T-helper 1 cell (primary cell): ENCODE measurements at regions not wholly inside any gene's neighbourhood (a gene's known extent, or its start where the extent isn't known, plus 50 kb on each side); places are given as distances from the start of the nearest gene placed in this dataset.
"Not testable (repeated sequence)": the region's sequence is repeated elsewhere in the genome, so short reads cannot be mapped to it uniquely, and the experiment has no call there.

Experiments
- DNase-seq, 5 donors: peaks; one replicate each; pipeline ENCODE4 v3.0.0-alpha.2; 2012 to 2020

DNA sequence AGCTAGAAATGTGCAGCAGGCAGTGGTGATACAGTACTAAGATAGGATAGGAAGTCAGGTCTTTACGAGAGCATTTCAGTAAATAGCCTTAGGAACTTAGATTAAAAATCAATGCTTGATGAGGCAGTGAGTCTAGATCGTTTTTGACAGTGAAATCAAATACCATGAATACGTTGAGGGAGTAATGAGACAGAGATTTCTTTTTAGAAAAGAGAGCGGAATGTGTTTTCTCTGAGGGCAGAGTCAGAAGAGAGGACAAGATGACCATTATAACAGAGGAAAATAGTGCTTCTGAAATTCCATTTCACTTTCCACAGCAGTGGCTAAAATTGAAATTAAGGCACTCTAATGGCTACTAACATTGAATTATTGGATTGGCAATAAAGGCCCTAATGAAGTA lies 339.6 kb downstream of the UTRN start:
- DNase-seq, result no peak

DNA sequence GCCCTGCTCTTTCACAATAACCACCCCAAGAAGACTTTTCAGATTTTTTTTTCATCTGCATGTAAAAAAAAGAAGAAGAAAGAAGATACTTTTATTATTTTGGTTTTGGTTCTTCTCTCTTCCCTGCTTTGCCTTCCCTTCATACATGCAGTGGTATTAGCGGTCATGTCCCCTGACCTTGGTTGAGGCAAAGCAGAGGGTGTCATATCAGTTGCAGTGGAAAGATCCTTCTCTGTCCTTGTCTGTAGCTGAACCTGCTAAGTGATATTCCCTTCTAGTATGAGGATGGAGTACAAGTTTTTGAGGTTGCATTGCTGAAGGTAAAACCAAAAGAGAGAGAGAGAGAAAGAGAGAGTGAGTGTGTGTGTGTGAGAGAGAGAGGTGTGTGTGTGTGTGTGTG lies 345.7 kb downstream of the UTRN start:
- no peak for DNase-seq

DNA sequence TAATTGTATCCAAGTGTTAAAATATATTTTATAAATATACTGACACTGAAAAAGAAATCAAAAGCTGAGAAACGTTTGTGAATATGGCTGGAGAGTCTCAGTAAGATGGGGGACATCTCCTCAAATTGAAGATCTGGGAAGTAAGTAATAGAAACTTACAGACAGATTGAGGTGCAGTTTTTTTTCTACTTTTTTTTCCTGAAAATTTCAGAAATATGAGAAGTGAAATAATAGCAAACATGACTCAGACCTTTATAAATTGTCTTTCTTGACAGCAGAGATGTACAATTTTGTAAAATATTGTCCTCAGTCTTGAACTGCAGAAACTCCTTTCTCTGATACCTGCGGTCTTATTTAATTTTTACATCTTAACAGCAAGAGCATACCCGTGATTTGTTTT lies 347.1 kb downstream of the UTRN start:
- DNase-seq, result no peak

DNA sequence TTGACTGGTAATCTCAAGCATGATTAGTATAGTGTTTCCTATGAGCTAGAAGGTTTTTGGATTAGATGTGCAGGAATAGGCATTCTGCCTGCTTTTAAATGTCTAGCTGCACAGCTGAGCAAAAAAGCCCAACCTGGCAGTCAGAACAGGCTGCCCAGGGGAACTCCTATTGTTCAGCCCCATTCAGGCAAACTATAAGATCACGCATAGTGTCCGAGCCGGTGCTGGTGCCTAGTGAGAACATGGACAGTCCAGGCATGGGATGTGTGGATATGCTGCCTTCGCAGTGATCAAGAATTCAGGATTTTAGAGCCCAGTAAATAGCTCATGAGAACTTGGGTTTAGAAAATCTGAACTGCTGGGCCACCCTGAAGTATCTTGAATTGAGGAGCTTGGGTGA lies 348.8 kb downstream of the UTRN start:
- no peak for DNase-seq

DNA sequence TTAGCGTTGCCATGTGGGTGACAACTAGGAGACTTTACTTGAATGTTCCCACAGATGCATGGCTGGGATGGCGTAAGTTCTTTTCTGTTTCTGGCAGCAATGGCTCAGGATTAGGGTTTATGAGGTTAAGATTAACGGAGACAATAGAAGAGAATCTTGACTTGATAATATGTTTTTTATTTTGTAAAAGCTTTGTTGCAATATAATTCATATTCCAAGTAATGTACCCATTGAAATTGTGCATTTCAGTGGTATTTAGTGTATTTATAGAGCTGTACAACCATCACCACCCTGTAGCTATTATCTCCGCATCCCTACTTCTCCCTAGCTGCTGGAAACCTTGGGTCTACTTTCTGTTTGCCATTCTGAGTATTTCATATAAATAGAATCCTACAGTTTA lies 349.2 kb downstream of the UTRN start:
- no peak for DNase-seq

DNA sequence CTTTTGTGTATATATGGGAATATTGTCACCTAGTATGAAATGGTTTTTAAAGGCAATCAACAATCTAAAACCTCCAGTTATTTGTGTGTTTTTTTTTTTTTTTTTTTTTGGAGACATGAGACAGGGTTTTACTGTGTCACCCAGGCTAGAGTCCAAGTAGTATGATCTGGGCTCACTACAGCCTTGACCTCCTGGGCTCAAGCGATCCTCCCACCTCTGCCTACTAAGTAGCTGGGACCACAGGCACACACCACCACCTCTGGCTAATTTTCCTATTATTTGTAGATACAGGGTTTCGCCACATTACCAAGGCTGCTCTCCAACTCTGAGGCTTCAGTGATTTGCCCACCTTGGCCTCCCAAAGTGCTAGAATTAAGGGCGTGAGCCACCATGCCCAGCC lies 349.9 kb downstream of the UTRN start:
- no peak for DNase-seq

DNA sequence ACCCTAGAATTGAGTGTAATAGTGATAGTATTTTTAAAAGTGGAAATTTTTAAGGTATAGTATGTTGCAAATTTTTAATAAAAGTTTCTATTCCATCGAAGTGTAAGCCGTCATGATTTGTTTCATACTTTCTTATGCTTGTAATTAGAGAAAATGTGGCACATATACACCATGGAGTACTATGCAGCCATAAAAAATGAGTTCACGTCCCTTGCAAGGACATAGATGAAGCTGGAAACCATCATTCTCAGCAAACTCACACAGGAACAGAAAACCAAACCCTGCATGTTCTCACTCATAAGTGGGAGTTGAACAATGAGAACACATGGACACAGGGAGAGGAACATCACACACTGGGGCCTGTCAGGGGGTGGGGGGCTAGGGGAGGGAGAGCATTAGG lies 350.9 kb downstream of the UTRN start:
- DNase-seq, result not testable (repeated sequence)

DNA sequence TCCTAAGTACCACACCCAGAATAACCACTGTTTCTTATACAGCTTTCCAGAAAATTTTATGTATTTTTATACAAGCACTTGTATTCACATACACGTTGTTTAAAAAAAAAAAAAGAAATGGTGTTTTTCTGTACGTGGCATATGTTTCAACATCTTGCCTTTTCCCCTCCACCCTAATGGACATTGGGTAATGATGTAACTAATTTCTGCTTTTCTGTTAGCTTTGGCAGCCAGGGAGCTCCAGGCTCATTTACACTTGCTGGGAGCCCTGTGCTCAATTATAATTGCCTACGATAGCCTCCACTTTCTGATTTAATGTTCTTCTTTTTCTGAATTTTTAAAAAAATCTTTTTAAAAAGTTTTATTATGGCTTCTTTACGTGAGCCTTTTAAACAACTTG lies 352.4 kb downstream of the UTRN start:
- no peak for DNase-seq

DNA sequence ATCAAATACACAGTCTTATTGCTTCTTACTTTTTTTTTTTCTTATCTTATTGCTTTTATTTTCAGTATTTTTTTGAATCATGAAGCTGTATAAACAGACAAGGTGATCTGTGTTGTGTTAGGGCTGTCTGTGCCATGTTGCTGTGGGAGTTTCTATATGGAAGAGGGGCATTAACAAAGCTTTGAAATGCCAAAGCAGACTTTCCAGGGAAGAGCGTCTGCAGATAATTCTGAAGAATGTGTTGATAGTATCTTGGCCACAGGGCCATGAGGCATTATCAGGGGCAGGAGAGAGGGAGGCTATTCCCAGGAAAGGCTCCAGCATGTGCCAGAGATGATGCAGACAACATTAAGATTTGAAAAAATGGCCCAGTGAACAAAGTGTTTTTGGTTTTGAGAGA lies 354.5 kb downstream of the UTRN start:
- DNase-seq, result no peak

DNA sequence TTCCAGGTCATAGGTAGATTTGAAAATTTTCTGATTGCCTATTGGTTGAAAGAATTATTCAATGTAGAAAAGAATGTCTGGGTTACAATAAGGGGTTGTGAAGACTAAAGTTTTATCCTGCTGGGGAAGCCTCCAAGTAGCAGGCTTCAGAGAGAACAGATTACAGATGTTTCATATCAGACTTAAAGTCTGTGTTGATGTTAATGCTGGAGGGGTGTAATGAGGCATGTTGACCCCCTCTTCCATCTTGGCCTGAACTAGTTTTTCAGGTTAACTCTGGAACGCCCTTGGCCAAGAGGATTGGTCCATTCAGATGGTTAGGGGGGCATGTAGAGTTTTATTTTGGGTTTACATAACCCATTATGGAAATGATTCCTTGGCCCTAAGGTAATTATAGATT lies 356.2 kb downstream of the UTRN start:
- DNase-seq, result no peak

DNA sequence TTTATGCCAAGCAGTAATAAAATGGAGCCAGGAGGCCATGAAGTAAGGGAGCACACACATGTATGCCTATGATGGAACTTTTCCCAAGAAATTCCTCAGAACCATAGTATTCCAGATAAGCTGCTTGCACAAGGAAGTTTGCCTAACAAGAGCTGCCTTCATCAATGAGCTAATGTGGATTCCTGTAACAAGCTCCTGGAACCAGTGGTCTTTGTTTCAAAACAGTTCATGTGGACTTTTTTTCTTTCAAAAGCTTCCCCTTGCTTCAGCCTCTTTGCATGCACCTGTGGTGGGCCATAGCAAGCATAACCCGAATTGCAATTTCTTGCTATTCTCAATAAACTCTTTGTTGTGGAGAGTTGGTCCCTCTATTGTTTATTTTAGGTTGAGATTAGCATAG lies 359.6 kb downstream of the UTRN start:
- DNase-seq, result no peak

DNA sequence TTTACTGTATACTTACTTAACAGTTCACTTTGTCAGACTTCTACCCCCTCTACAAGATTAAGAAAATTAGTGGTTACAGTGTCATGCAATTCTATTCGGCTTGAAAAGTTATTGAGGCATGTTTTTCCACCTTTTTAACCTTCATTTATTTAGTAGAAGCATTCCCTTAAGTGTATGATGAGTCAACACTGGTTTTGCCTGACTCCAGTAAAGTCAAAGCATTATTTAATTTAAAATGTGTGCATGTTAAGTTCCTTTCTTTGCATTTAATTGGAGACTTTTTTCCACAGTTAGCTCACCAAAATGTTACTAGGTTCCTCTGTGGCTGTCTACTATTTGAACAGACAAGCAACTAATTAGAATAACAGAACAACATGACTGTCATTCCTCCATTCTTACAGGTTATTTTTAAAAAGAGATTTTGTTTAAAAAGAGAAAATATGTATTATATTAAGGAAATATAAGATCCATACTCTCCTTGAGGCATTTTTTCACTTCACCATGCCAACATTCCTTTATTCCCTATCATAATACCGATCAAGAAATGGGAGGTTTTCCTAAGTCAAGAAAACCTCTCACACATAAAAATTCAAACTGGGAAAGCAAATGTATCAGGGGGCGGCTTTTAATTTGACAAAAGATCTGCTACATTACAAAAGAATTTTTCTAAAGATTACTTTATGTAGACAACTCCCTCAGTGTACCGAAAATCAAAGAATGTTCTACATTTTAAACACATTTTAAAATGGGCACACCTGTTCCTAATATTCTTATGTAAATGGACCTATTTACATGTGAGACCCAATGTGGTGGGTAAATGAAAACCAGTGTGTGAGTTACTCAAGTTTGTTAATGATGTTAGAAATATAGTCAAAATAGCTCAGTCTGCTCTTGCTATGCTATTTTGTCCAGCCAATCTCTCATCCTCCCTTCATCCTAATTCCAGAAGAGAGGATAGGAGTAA lies 361.2 kb downstream of the UTRN start:
- no peak for DNase-seq

DNA sequence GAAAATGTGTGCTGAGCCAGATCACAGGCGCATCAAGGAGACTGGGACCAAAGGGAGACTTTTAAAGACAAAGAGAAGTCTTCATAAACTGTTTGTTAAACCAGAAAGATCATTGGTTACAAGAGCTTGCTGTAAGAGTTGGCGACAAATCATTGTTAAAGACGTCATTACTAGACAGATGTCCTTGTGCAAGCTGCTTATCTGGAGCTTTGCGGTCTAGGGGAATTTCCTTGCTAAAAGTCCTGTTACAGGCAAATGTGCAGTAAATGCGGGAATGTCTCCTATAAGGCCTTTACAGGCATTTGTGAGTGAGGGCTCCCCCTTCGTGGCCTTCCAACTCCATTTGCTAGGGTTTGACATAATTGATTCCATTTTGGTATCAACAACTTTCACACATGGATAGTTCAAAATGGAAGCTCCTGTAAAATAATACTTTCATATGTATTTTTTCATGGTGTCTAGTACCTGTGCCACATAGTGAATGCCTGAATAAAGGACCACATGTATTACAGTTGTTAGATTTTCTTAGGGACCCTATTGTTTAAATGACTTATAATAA lies 362.4 kb downstream of the UTRN start:
- no peak for DNase-seq

DNA sequence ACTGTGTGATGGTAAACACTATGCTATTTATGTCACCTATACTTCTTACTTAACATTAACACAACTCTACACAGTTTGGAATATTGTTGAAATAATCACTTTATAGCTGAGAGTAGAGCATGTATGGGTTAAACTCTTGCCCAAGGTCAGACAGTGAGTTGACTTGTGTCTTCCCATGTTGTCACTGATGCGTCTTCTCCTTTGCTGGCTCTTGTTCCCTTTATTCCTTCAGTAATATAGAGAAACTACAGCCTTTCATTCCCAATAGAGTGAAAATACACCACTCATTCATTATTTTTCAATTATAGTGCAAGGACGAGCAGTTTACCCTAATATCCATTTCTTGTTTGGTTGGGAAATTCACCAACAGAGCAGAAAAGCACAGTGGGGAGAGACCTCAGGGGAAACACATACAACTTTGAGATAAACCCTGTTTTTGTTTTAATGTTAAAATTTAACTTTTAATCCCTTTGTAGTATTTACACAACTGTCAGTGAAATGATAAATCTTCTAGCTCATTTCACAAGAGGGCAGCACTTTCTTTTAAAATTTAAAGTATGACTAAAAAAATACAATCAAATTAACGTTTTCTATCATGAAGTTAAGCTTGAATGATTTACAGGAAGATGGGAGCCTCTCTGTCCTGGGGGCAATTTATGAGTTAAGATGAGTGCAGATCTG lies 363.0 kb downstream of the UTRN start:
- DNase-seq, result no peak

DNA sequence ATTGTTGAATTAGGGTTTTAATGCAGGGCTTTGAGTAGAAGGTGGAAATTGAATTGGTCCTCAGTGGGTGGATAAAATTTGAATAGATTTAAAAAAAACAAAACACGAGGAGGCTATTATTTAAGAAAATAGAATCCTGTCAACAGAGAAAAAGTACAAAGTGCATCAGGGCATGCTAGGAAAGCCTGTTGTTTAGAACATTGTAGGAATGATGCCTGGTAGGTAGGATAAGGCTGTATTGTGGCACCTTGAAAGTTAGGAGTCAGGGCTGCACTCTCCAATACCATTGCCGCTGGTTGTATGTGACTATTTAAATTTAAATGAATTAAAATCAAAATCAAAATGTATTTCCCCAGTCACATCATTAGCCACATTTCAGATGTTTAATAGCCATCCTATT lies 363.9 kb downstream of the UTRN start:
- DNase-seq, result no peak

DNA sequence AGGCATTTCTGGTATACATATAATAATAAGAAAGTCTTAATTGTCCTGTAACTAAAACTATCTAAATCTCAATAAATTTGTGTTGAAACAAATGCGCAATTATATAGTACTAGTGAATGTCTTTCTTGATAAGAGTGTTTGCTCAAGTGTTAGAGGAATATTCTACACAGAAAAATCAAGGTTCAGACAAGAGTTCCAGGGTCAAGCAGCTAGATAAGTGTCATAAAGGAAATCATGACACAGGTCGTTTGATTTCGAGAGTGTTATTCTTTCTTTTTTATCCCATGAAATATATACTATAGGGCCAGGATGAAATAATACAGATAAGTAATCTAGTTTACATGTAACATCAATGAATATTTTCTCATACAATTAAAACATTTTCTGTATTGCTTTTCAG lies 366.1 kb downstream of the UTRN start:
- no peak for DNase-seq

DNA sequence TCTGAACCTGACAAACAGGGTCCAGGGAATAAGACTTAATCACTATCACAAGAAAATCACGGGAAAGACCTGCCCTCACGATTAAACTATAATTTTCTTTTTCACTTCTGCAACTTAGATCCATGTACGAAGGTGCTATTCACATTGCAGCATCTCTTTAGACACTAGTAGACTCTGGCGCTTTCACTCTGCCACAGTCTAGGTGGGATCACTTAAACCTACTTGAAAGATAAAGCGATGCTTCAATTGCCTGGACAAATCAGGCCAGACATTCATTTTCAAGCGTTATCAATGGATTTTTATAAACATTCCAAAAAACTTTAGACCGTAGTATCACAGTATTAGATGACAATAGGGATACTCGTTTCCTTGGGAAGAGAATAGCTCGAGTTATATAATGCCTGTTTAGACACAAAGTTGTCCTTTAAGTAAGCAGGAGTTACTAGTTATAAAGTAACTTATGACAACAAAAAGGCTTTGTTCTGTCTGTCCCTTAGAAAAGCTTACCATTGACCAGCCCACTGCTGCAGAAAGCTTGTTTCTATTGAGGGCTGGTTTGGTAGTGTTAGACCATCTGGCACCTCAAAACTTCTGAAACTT lies 367.3 kb downstream of the UTRN start:
- DNase-seq, result no peak

DNA sequence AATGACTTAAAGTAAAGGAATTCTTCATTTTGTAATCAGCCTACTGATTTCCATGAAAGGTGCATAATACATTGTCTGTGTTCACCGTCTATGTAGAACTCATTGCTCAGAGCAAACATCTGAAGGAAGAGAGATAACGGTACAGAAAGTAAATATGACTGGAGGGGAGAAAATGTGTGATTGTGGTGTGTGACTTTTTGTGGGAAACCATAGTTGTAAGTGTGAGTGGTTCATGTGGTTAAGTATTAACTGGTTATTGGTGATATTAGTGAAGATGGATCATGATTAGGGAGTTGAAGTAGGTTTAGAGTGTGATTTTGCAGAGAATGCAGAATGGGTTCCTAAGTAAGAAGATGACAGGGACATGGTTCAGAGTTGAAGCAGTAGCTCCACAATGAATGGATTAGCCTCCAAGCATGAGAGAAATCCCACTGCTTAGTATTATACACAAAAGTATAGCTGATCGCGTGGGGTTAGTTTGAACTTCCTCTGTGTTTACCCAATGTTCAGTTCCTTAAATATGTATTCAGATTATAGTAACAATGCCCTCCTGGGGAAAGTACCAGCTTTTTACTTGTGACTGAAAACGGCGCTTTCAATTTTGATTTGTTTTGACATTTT lies 368.9 kb downstream of the UTRN start:
- DNase-seq, result peak in 1 of 5 donors; percentile 19

DNA sequence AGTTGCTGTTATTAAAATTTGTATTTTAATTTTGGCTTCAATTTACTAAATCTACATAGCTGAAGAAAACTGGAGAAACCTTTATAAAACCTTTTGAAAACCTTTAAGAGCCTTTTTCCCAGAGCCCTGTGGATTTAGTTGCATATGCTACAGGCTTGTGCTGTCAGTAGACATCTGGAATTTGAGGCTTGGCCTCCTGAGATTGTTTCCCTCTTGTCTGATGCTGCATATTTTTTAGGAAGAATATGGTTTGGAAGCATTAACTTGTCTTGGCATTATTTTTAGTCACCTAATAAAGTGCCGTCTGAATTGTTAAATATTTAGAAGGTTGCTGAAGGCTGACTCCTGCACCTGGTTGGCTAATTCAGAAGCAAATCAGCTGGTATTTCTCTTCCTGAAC lies 369.4 kb downstream of the UTRN start:
- no peak for DNase-seq

DNA sequence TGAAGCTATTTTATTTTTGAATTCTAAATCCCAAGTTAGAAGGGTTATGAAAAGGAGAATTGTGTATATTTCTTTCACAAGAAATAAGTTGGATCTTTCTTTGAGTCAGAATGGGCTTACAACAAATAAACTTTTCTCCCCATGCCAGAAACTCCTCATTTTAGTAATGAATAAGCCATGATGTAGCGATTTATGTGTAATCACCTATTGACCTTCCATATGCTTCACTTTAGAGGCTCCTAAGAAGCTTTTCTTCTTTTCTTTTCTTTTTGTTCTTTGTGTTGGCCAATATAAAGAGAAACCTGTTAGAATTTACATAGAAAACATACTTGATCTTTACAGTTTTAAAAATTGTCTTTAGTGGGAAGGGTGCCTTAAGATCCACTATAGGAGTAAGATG lies 370.2 kb downstream of the UTRN start:
- no peak for DNase-seq

DNA sequence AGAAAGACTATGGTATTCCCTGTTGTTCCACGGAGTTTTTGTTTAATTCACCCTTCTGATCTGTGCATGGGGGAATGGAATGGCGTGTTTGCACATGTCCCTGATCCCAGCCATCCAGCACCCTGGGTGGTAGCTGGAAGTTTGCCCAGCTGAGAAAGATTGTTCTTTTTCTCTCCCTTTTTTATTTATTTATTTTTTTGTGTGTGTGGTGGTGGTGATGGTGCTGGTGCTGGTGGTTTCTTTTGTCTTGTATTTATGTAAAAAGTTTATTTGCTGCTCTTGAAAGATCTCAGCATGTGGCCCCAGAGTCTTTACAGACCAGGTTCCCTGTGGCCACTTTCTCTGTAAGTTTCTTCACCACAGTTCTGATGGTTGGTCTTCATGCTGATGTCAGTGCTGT lies 372.6 kb downstream of the UTRN start:
- DNase-seq, result no peak

DNA sequence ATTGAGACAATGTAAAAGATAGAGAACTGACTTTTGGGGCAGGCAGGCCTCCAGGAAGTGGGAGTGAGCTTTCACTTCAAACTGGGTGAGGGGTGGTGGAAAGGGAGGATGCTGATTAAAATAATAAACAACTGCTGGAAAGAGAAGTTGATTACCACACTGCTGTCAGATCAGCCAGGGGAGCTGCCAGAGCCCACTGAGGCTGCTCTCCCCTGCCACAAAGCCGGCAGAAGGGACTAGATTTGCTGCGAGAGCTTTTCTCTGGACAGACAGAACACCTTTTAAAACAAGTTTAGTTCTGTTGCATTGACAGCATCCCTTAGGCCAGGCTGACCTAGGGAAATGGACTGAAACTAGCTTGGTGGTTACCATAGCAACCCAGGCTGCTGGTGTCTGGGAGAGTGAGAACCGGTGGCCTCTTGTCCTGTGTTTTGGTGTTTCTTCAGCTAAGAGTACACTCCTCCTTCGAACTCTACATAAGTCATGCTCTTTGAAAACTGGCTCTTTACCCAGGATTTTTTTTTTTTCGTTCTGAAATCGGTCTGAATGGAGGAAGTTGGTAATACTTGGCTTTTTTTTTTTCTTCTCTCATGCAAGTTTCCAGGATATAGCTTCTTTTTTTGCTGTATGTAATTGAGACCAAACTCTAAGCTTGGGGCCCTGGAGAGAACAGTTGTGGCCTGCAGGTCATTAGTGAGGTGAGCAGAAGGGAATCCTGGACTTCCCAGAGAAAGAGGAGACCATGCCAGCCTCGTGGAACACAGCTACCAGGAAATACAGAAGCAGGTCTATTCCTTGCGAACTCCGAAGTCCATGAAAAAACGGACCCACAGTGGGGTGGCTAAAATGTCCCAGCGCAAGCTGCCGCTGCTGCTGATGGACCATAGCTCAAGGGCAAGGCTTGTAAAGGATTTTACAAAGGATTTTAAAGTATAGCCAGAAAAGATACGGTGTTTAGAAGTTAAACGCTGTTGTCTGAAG lies 374.4 kb downstream of the UTRN start:
- DNase-seq, result peak in 1 of 5 donors; percentile 33
